Neural cell (in vitro differentiated cells): ENCODE measurements at regions not wholly inside any gene's neighbourhood (a gene's known extent, or its start where the extent isn't known, plus 50 kb on each side); places are given as distances from the start of the nearest gene placed in this dataset.
"Not testable (repeated sequence)": the region's sequence is repeated elsewhere in the genome, so short reads cannot be mapped to it uniquely, and the experiment has no call there.

ENCODE experiments used
- H2AFZ ChIP-seq: fragments of 200-600, 300-800 bp; sonication (generic), shearing (Covaris generic); 2 replicates; pipeline ENCODE4 v1.6.0; 2014; ENCODE audit warnings: low read depth, mild to moderate bottlenecking, antibody characterized with exemption, low read length, moderate library complexity
- H3F3A ChIP-seq: fragments of 200-600 bp; shearing (Covaris generic); 2 replicates; pipeline ENCODE4 v1.6.1; 2016; ENCODE audit warnings: mild to moderate bottlenecking, moderate library complexity, mixed read lengths, antibody characterized with exemption, low read length; ENCODE audit not compliant: insufficient read depth, poor library complexity, severe bottlenecking
- H3K27ac ChIP-seq: fragments of 200-600, 300-800 bp; sonication (generic), shearing (Covaris generic); 2 replicates; pipeline ENCODE4 v1.5.1; 2014; ENCODE audit warnings: mild to moderate bottlenecking, low read length, moderate library complexity
- H3K27me3 ChIP-seq: fragments of 300-800, 200-600 bp; sonication (generic), shearing (Covaris generic); 2 replicates; pipeline ENCODE4 v1.6.0; 2014; ENCODE audit warnings: mild to moderate bottlenecking, low read depth, low read length, moderate library complexity; ENCODE audit not compliant: insufficient read depth
- H3K36me3 ChIP-seq: fragments of 300-800, 200-600 bp; sonication (generic), shearing (Covaris generic); 2 replicates; pipeline ENCODE4 v1.5.1; 2014; ENCODE audit warnings: mild to moderate bottlenecking, antibody characterized with exemption, low read length, moderate library complexity; ENCODE audit not compliant: insufficient read depth
- H3K4me2 ChIP-seq: fragments of 300-800, 200-600 bp; sonication (generic), shearing (Covaris generic); 2 replicates; pipeline ENCODE4 v1.6.0; 2014; ENCODE audit warnings: mild to moderate bottlenecking, low read length
- H3K4me3 ChIP-seq: fragments of 300-800, 200-600 bp; sonication (generic), shearing (Covaris generic); 2 replicates; pipeline ENCODE4 v1.5.1; 2014; ENCODE audit warnings: mild to moderate bottlenecking, low read length, moderate library complexity
- H3K79me2 ChIP-seq: fragments of 200-600 bp; shearing (Covaris generic); replicated peaks from 2 replicates; pipeline ENCODE4 v1.6.0; 2014; ENCODE audit warnings: mild to moderate bottlenecking, low read length, moderate library complexity; ENCODE audit not compliant: insufficient read depth
- H3K9ac ChIP-seq: fragments of 300-800, 200-600 bp; sonication (generic), shearing (Covaris generic); 2 replicates; pipeline ENCODE4 v1.6.1; 2016; ENCODE audit warnings: mild to moderate bottlenecking, low read length, mixed read lengths
- H3K9me2 ChIP-seq: fragments of 200-600 bp; shearing (Covaris generic); 2 replicates; pipeline ENCODE4 v1.6.1; 2016; ENCODE audit warnings: mild to moderate bottlenecking, low read length, mixed read lengths; ENCODE audit not compliant: insufficient read depth
- H3K9me3 ChIP-seq: fragments of 200-600, 300-800 bp; sonication (generic), shearing (Covaris generic); 2 replicates; pipeline ENCODE4 v1.6.1; 2016; ENCODE audit warnings: mild to moderate bottlenecking, mixed run types, low read length, moderate library complexity, mixed read lengths
- H4K20me1 ChIP-seq: fragments of 200-600 bp; shearing (Covaris generic); 2 replicates; pipeline ENCODE4 v1.6.1; 2016; ENCODE audit warnings: mild to moderate bottlenecking, mixed run types; ENCODE audit not compliant: insufficient read depth
- CTCF ChIP-seq: fragments of 450-650 bp; IDR thresholded peaks from 2 replicates; pipeline ENCODE4 v1.5.1; 2014; ENCODE audit warnings: antibody characterized with exemption, mild to moderate bottlenecking, moderate library complexity; ENCODE audit not compliant: poor library complexity, severe bottlenecking
- EP300 ChIP-seq: fragments of 450-650 bp; conservative IDR thresholded peaks from 2 replicates; pipeline ENCODE4 v1.6.1; 2014; ENCODE audit warnings: antibody characterized with exemption, mild to moderate bottlenecking, moderate library complexity; ENCODE audit not compliant: poor library complexity, severe bottlenecking
- EZH2 ChIP-seq: fragments of 200-600, 300-800 bp; shearing (Covaris generic), sonication (generic); IDR thresholded peaks from 2 replicates; pipeline ENCODE4 v1.6.1; 2014; ENCODE audit warnings: antibody characterized with exemption, low read length, borderline replicate concordance, mild to moderate bottlenecking; ENCODE audit not compliant: insufficient read depth, poor library complexity, severe bottlenecking
- MXI1 ChIP-seq: fragments of 450-650 bp; conservative IDR thresholded peaks from 2 replicates; pipeline ENCODE4 v1.6.1; 2014; ENCODE audit warnings: antibody characterized with exemption, mild to moderate bottlenecking; ENCODE audit not compliant: poor library complexity, severe bottlenecking
- POLR2AphosphoS5 ChIP-seq: IDR thresholded peaks from 2 replicates; pipeline ENCODE4 v1.6.1; 2012
- RAD21 ChIP-seq: fragments of 450-650 bp; conservative IDR thresholded peaks from 2 replicates; pipeline ENCODE4 v1.6.1; 2014; ENCODE audit warnings: antibody characterized with exemption, mild to moderate bottlenecking, moderate library complexity
- SMC3 ChIP-seq: fragments of 450-650 bp; conservative IDR thresholded peaks from 2 replicates; pipeline ENCODE4 v1.6.1; 2014; ENCODE audit warnings: antibody characterized with exemption, mild to moderate bottlenecking, moderate library complexity; ENCODE audit not compliant: poor library complexity
- TAF1 ChIP-seq: IDR thresholded peaks from 2 replicates; pipeline ENCODE4 v1.6.1; 2012; ENCODE audit warnings: low read depth
- TF ChIP-seq, protein P1 (sequence below): IDR thresholded peaks from 2 replicates; pipeline ENCODE4 v1.6.1; 2012; ENCODE audit warnings: borderline replicate concordance

DNA sequence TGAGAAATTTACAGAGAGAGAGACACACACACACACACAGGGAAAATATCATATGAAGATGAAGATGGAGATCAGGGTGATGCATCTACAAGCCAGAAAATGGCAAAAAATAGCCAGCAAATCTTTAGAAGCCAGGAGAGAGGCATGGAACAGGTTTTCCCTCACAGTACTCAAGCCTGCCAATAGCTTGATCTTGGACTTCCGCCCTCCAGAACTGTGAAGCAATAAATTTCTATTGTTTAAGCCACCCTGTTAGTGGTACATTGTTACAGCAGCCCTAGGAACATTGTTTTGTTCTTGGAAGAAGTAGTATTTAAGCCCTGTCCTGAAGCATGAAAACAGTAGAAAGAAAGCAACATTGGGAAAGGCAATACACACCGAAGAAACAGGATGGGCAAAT lies 292.0 kb upstream of the LRP1B start:
- TF ChIP-seq EP300 (no peak), TAF1 (no peak), EZH2 (no peak), SMC3 (no peak), MXI1 (no peak), POLR2AphosphoS5 (no peak), CTCF (no peak), RAD21 (no peak)
- TF ChIP-seq, protein P1, sequence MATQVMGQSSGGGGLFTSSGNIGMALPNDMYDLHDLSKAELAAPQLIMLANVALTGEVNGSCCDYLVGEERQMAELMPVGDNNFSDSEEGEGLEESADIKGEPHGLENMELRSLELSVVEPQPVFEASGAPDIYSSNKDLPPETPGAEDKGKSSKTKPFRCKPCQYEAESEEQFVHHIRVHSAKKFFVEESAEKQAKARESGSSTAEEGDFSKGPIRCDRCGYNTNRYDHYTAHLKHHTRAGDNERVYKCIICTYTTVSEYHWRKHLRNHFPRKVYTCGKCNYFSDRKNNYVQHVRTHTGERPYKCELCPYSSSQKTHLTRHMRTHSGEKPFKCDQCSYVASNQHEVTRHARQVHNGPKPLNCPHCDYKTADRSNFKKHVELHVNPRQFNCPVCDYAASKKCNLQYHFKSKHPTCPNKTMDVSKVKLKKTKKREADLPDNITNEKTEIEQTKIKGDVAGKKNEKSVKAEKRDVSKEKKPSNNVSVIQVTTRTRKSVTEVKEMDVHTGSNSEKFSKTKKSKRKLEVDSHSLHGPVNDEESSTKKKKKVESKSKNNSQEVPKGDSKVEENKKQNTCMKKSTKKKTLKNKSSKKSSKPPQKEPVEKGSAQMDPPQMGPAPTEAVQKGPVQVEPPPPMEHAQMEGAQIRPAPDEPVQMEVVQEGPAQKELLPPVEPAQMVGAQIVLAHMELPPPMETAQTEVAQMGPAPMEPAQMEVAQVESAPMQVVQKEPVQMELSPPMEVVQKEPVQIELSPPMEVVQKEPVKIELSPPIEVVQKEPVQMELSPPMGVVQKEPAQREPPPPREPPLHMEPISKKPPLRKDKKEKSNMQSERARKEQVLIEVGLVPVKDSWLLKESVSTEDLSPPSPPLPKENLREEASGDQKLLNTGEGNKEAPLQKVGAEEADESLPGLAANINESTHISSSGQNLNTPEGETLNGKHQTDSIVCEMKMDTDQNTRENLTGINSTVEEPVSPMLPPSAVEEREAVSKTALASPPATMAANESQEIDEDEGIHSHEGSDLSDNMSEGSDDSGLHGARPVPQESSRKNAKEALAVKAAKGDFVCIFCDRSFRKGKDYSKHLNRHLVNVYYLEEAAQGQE: no peak
- Histone ChIP-seq H3K27me3 (no peaks in the 10 kb centered on the region), H3K36me3 (no peaks in the 10 kb centered on the region), H3K79me2 (no peaks in the 10 kb centered on the region), H3K9me3 (no peaks in the 10 kb centered on the region), H3F3A (no peaks in the 10 kb centered on the region), H3K9ac (no peak overlapping the region), H3K27ac (no peak overlapping the region), H3K4me2 (no peak overlapping the region), H3K4me3 (no peak overlapping the region), H3K9me2 (no peaks in the 10 kb centered on the region), H2AFZ (no peak overlapping the region), H4K20me1 (no peaks in the 10 kb centered on the region)

GRCh38 chr2:142422041-142422440 lies 291.2 kb upstream of the LRP1B start:
- TF ChIP-seq MXI1 (no peak), POLR2AphosphoS5 (no peak), SMC3 (no peak), CTCF (no peak), TAF1 (no peak), EP300 (no peak), RAD21 (no peak), EZH2 (no peak)
- TF ChIP-seq, protein P1: no peak
- no peak overlapping the region for H2AFZ ChIP-seq

GRCh38 chr2:142418699-142419098 lies 287.9 kb upstream of the LRP1B start:
- H2AFZ ChIP-seq, H3F3A ChIP-seq, H3K27ac ChIP-seq, H3K9ac ChIP-seq, H3K9me3 ChIP-seq, H4K20me1 ChIP-seq, H3K9me2 ChIP-seq, H3K4me2 ChIP-seq, H3K79me2 ChIP-seq, H3K27me3 ChIP-seq, H3K36me3 ChIP-seq, H3K4me3 ChIP-seq: not testable (repeated sequence)

More at GRCh38 chr2:142422041-142422440, 291.2 kb upstream of the LRP1B start:
- H3K27ac ChIP-seq: no peak overlapping the region
- no peaks in the 10 kb centered on the region for H4K20me1 ChIP-seq
- no peak overlapping the region for H3K4me2 ChIP-seq
- H3K27me3 ChIP-seq: no peaks in the 10 kb centered on the region
- no peaks in the 10 kb centered on the region for H3K79me2 ChIP-seq
- no peaks in the 10 kb centered on the region for H3K9me2 ChIP-seq
- no peaks in the 10 kb centered on the region for H3K9me3 ChIP-seq
- H3F3A ChIP-seq: no peaks in the 10 kb centered on the region
- no peak overlapping the region for H3K4me3 ChIP-seq
- H3K36me3 ChIP-seq: no peaks in the 10 kb centered on the region
- H3K9ac ChIP-seq: no peak overlapping the region
